H1 (cell line): ENCODE measurements at regions not wholly inside any gene's neighbourhood (a gene's known extent, or its start where the extent isn't known, plus 50 kb on each side); places are given as distances from the start of the nearest gene placed in this dataset.

ENCODE experiments used
- BACH1 ChIP-seq: IDR thresholded peaks from 2 replicates; pipeline ENCODE4 v1.6.1; 2012; ENCODE audit warnings: low read length, improper control_type of control experiment
- CHD2 ChIP-seq: IDR thresholded peaks from 2 replicates; pipeline ENCODE4 v1.6.1; 2012; ENCODE audit warnings: low read length, improper control_type of control experiment
- CHD7 ChIP-seq: fragments of 300-600 bp; sonication (generic); IDR thresholded peaks from 2 replicates; pipeline ENCODE4 v1.7.1; 2012; ENCODE audit warnings: low read length, moderate library complexity, mild to moderate bottlenecking, inconsistent platforms; ENCODE audit not compliant: insufficient replicate concordance
- CREB1 ChIP-seq: IDR thresholded peaks from 2 replicates; pipeline ENCODE4 v1.6.1; 2012; ENCODE audit warnings: inconsistent platforms
- EP300 ChIP-seq, 2 experiments: IDR thresholded peaks; 1 replicate in 1 of 2; 2 replicates in 1 of 2; pipeline ENCODE4 v1.6.1; 2011 to 2012; ENCODE audit warnings: low read depth in 2 of 2, low read length in 2 of 2, mild to moderate bottlenecking in 2 of 2, borderline replicate concordance in 1 of 2, inconsistent platforms in 1 of 2, moderate library complexity in 1 of 2
- MAX ChIP-seq: IDR thresholded peaks from 2 replicates; pipeline ENCODE4 v1.6.1; 2012; ENCODE audit warnings: inconsistent platforms
- POLR2AphosphoS5 ChIP-seq: IDR thresholded peaks from 2 replicates; pipeline ENCODE4 v1.6.1; 2011; ENCODE audit warnings: low read depth, low read length
- RAD21 ChIP-seq, 2 experiments: IDR thresholded peaks in 1 of 2; conservative IDR thresholded peaks in 1 of 2; 2 replicates each; pipeline ENCODE4 v1.6.1; 2011; ENCODE audit warnings: low read depth in 2 of 2, low read length in 2 of 2, improper control_type of control experiment in 1 of 2, inconsistent platforms in 1 of 2, mild to moderate bottlenecking in 1 of 2, moderate library complexity in 1 of 2
- RBBP5 ChIP-seq: IDR thresholded peaks from 2 replicates; pipeline ENCODE4 v1.7.1; 2012; ENCODE audit warnings: low read depth, mild to moderate bottlenecking, inconsistent platforms, low read length, moderate library complexity, borderline replicate concordance
- USF2 ChIP-seq: IDR thresholded peaks from 2 replicates; pipeline ENCODE4 v1.6.1; 2011; ENCODE audit warnings: low read length, improper control_type of control experiment
- YY1 ChIP-seq: IDR thresholded peaks from 2 replicates; pipeline ENCODE4 v1.6.1; 2011; ENCODE audit warnings: low read depth, mild to moderate bottlenecking, low read length

- no peak for TF ChIP-seq CHD7
- TF ChIP-seq YY1, result no peak
- TF ChIP-seq BACH1, result no peak
- TF ChIP-seq RAD21 (IDR thresholded peaks at IDR 0.05 in 1 of 2, conservative IDR thresholded peaks at IDR 0.05 in 1 of 2; ENCODE audit: low read depth in 2 of 2, low read length in 2 of 2), result no peak
- no peak for TF ChIP-seq POLR2AphosphoS5
- no peak for TF ChIP-seq USF2
- no peak for TF ChIP-seq CREB1
- no peak for TF ChIP-seq CHD2
- no peak for TF ChIP-seq EP300 (IDR thresholded peaks at IDR 0.05; ENCODE audit: borderline replicate concordance in 1 of 2, low read depth in 2 of 2, low read length in 2 of 2)
- TF ChIP-seq RBBP5, result no peak
- TF ChIP-seq MAX, result no peak
Observed at GRCh38 chr11:43123443-43123842, 188.4 kb upstream of the API5 start (continued).
